Activated naive CD4-positive, alpha-beta T cell treated with anti-CD3 and anti-CD28 coated beads for 36 hours (primary cell): ENCODE measurements at regions not wholly inside any gene's neighbourhood (a gene's known extent, or its start where the extent isn't known, plus 50 kb on each side); places are given as distances from the start of the nearest gene placed in this dataset.

Experiments used
- CTCF ChIA-PET: fragments of 350-600 bp; sonication (Branson Sonifier 250); formaldehyde crosslinking; loops from one replicate; lab custom pipeline; 2021; ENCODE audit warnings: antibody characterized with exemption; lab: Charles Lee
- DNase-seq: peaks from one replicate; pipeline ENCODE4 v3.0.0-alpha.2; 2020
- H3K27ac Mint-ChIP-seq: one replicate; pipeline ENCODE4 v1.8.0; 2021; ENCODE audit warnings: mild to moderate bottlenecking, mixed read lengths
- H3K27me3 Mint-ChIP-seq: one replicate; pipeline ENCODE4 v1.8.0; 2021; ENCODE audit warnings: low read depth, mixed read lengths
- H3K36me3 Mint-ChIP-seq: one replicate; pipeline ENCODE4 v1.8.0; 2021; ENCODE audit warnings: low read depth, mixed read lengths
- H3K4me1 Mint-ChIP-seq: one replicate; pipeline ENCODE4 v1.8.0; 2021; ENCODE audit warnings: low read depth, mixed read lengths
- H3K4me3 Mint-ChIP-seq: one replicate; pipeline ENCODE4 v1.8.0; 2021; ENCODE audit warnings: mild to moderate bottlenecking, moderate library complexity, mixed read lengths
- H3K9me3 Mint-ChIP-seq: one replicate; pipeline ENCODE4 v1.8.0; 2021; ENCODE audit warnings: mixed read lengths
- intact Hi-C: fragments of 100-400 bp; cut with micrococcal nuclease; formaldehyde crosslinking; loops from one replicate; pipeline ENCODE4 v1.15.1; 2023

GRCh38 chr5:142484821-142485387 is 160.1 kb upstream of the SPRY4 start:
- H3K9me3 Mint-ChIP-seq, result peaks cover 16% of the 10 kb centered on the region
- CTCF ChIA-PET, result no interaction called here
- peaks cover 4% of the 10 kb centered on the region for H3K4me1 Mint-ChIP-seq
- DNase-seq, result no peak
- intact Hi-C loops, result no loop called here
- H3K4me3 Mint-ChIP-seq, result no peak overlapping the region
- peaks cover 4% of the 10 kb centered on the region for H3K36me3 Mint-ChIP-seq
- H3K27me3 Mint-ChIP-seq, result no peaks in the 10 kb centered on the region
- H3K27ac Mint-ChIP-seq, result no peak overlapping the region

GRCh38 chr5:142482207-142482606 is 157.4 kb upstream of the SPRY4 start:
- peaks cover 4% of the 10 kb centered on the region for H3K4me1 Mint-ChIP-seq

GRCh38 chr5:142481410-142481809 is 156.6 kb upstream of the SPRY4 start:
- H3K4me3 Mint-ChIP-seq, result no peak overlapping the region
- no peak for DNase-seq
- intact Hi-C loops, result no loop called here
- H3K27ac Mint-ChIP-seq, result no peak overlapping the region
- peaks cover 4% of the 10 kb centered on the region for H3K4me1 Mint-ChIP-seq
- no peaks in the 10 kb centered on the region for H3K27me3 Mint-ChIP-seq
- H3K36me3 Mint-ChIP-seq, result peaks cover 4% of the 10 kb centered on the region
- peaks cover 26% of the 10 kb centered on the region for H3K9me3 Mint-ChIP-seq
- CTCF ChIA-PET, result interaction anchor here (0.9 kb wide), 1 partner anchor 68 kb away, joined by 5 read pairs; no protein-coding TSS in a partner anchor

More at GRCh38 chr5:142482207-142482606, 157.4 kb upstream of the SPRY4 start:
- CTCF ChIA-PET, result no interaction called here
- Mint-ChIP-seq H3K4me3 (no peak overlapping the region), H3K36me3 (peaks cover 4% of the 10 kb centered on the region), H3K9me3 (peaks cover 26% of the 10 kb centered on the region), H3K27me3 (no peaks in the 10 kb centered on the region), H3K27ac (no peak overlapping the region)
- no peak for DNase-seq
- intact Hi-C loops, result no loop called here

GRCh38 chr5:142479854-142480519 is 155.2 kb upstream of the SPRY4 start:
- H3K4me3 Mint-ChIP-seq, result no peak overlapping the region
- CTCF ChIA-PET, result no interaction called here
- no peak overlapping the region for H3K27ac Mint-ChIP-seq
- no peak for DNase-seq
- H3K4me1 Mint-ChIP-seq, result peaks cover 4% of the 10 kb centered on the region
- H3K9me3 Mint-ChIP-seq, result peaks cover 15% of the 10 kb centered on the region
- H3K36me3 Mint-ChIP-seq, result no peaks in the 10 kb centered on the region
- H3K27me3 Mint-ChIP-seq, result no peaks in the 10 kb centered on the region
- intact Hi-C loops, result no loop called here

- DNase-seq, result peak; percentile 16
- intact Hi-C loops, result no loop called here
- Mint-ChIP-seq H3K4me1 (peaks cover 4% of the 10 kb centered on the region), H3K4me3 (no peak overlapping the region), H3K27ac (no peak overlapping the region), H3K9me3 (peaks cover 9% of the 10 kb centered on the region), H3K27me3 (no peaks in the 10 kb centered on the region), H3K36me3 (no peaks in the 10 kb centered on the region)
- CTCF ChIA-PET, result interaction anchor here (0.6 kb wide), 1 partner anchor 59 kb away, joined by 8 read pairs; no protein-coding TSS in a partner anchor
Observed at GRCh38 chr5:142479150-142479549, 154.3 kb upstream of the SPRY4 start.

- no peak overlapping the region for H3K4me3 Mint-ChIP-seq
- peaks cover 9% of the 10 kb centered on the region for H3K9me3 Mint-ChIP-seq
- peaks cover 8% of the 10 kb centered on the region for H3K4me1 Mint-ChIP-seq
Observed at GRCh38 chr5:142478113-142478512, 153.3 kb upstream of the SPRY4 start.

GRCh38 chr5:142475102-142475513 is 150.3 kb upstream of the SPRY4 start:
- CTCF ChIA-PET, result interaction anchor here (0.6 kb wide), 1 partner anchor 410 kb away, joined by 3 read pairs; no protein-coding TSS in a partner anchor
- Mint-ChIP-seq H3K27ac (no peak overlapping the region), H3K4me3 (no peak overlapping the region), H3K4me1 (peaks cover 20% of the 10 kb centered on the region), H3K9me3 (peaks cover 9% of the 10 kb centered on the region), H3K27me3 (no peaks in the 10 kb centered on the region), H3K36me3 (no peaks in the 10 kb centered on the region)
- DNase-seq, result no peak
- intact Hi-C loops, result no loop called here

More at GRCh38 chr5:142478113-142478512, 153.3 kb upstream of the SPRY4 start:
- Mint-ChIP-seq H3K36me3 (no peaks in the 10 kb centered on the region), H3K27me3 (no peaks in the 10 kb centered on the region), H3K27ac (no peak overlapping the region)
- no peak for DNase-seq
- intact Hi-C loops, result no loop called here
- CTCF ChIA-PET, result interaction anchor here (0.6 kb wide), 1 partner anchor 39 kb away, joined by 3 read pairs; no protein-coding TSS in a partner anchor

- H3K4me3 Mint-ChIP-seq, result no peak overlapping the region
- no peak overlapping the region for H3K27ac Mint-ChIP-seq
- no peaks in the 10 kb centered on the region for H3K27me3 Mint-ChIP-seq
- H3K4me1 Mint-ChIP-seq, result peaks cover 20% of the 10 kb centered on the region
- CTCF ChIA-PET, result interaction anchor here (0.6 to 1.3 kb wide), 2 partner anchors 20 to 410 kb away, joined by 3 read pairs; no protein-coding TSS in a partner anchor
- no peak for DNase-seq
- H3K36me3 Mint-ChIP-seq, result no peaks in the 10 kb centered on the region
- peaks cover 9% of the 10 kb centered on the region for H3K9me3 Mint-ChIP-seq
- intact Hi-C loops, result no loop called here
Observed at GRCh38 chr5:142474431-142475094, 149.7 kb upstream of the SPRY4 start.

- intact Hi-C loops, result no loop called here
- peak overlapping the region; percentile 69 for H3K27ac Mint-ChIP-seq
Observed at GRCh38 chr5:142473038-142473437, 148.2 kb upstream of the SPRY4 start.

GRCh38 chr5:142472306-142472951 is 147.6 kb upstream of the SPRY4 start:
- Mint-ChIP-seq H3K4me3 (no peak overlapping the region), H3K9me3 (no peaks in the 10 kb centered on the region), H3K27ac (peak overlapping the region; percentile 69), H3K27me3 (no peaks in the 10 kb centered on the region), H3K36me3 (no peaks in the 10 kb centered on the region), H3K4me1 (peaks cover 20% of the 10 kb centered on the region)
- intact Hi-C loops, result loop anchor here (1.0 kb wide), 3 partner anchors 34 to 249 kb away; no protein-coding TSS in a partner anchor
- DNase-seq, result peak; percentile 75
- CTCF ChIA-PET, result no interaction called here

More at GRCh38 chr5:142473038-142473437, 148.2 kb upstream of the SPRY4 start:
- H3K4me3 Mint-ChIP-seq, result no peak overlapping the region
- no peaks in the 10 kb centered on the region for H3K27me3 Mint-ChIP-seq
- no peaks in the 10 kb centered on the region for H3K36me3 Mint-ChIP-seq
- CTCF ChIA-PET, result no interaction called here
- peaks cover 20% of the 10 kb centered on the region for H3K4me1 Mint-ChIP-seq
- no peak for DNase-seq
- H3K9me3 Mint-ChIP-seq, result no peaks in the 10 kb centered on the region

- Mint-ChIP-seq H3K36me3 (no peaks in the 10 kb centered on the region), H3K4me1 (peaks cover 6% of the 10 kb centered on the region), H3K27me3 (no peaks in the 10 kb centered on the region), H3K27ac (no peak overlapping the region), H3K9me3 (no peaks in the 10 kb centered on the region), H3K4me3 (no peak overlapping the region)
- CTCF ChIA-PET, result no interaction called here
- intact Hi-C loops, result no loop called here
- DNase-seq, result no peak
Observed at GRCh38 chr5:142466195-142466971, 141.6 kb upstream of the SPRY4 start.
